T-helper 9 cell (primary cell): ENCODE measurements at regions not wholly inside any gene's neighbourhood (a gene's known extent, or its start where the extent isn't known, plus 50 kb on each side); places are given as distances from the start of the nearest gene placed in this dataset.

Experiments
- DNase-seq: peaks from one replicate; pipeline ENCODE4 v3.0.0-alpha.2; 2020

DNA sequence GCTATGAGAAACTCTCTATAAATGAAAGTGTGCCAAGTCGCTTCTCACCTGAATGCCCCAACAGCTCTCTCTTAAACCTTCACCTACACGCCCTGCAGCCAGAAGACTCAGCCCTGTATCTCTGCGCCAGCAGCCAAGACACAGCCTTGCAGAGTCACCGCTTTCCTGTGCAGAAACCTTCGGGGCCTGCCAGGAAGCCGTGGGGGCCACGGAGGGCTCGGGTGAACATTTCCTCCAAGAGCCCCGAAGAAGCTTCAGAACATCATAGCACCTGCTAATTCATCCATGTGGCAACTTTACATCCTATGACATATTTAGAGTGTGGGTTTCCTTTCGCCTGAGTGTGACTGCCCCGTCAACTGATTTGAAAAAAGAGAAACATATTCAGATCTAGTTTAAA, 55.7 kb upstream of the PRSS58 start:
- no peak for DNase-seq

DNA sequence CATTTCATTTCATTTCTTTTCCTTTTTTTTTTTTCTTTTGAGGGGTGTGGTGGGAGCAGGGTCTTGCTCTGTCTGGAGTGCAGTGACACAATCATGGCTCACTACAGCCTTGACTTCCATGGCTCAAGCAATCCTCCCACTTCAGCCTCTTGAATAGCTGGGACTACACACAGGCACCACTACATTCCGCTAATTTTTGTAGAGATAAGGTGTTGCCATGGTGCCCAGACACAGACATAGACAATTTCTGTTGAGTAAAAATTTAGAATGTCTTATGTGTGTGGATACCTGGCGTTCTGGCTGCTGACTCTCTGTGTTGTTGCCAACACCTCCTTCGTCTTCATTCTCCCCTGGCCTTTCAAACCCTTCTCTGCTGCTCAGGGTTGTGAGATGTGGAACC, 54.0 kb upstream of the PRSS58 start:
- no peak for DNase-seq

DNA sequence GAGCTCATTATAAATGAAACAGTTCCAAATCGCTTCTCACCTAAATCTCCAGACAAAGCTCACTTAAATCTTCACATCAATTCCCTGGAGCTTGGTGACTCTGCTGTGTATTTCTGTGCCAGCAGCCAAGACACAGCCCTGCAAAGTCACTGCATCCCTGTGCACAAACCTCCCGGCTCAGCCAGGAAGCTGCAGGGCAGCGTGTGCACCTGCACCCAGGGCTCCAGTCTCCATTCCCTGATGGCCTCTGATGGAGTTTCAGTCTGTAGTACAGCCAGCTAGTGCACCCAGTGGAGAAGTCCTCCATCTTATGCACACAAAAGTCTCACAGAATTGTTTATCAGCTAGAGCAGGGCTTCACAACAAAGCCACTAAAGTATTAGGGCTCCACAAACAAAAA, 51.1 kb upstream of the PRSS58 start:
- no peak for DNase-seq

DNA sequence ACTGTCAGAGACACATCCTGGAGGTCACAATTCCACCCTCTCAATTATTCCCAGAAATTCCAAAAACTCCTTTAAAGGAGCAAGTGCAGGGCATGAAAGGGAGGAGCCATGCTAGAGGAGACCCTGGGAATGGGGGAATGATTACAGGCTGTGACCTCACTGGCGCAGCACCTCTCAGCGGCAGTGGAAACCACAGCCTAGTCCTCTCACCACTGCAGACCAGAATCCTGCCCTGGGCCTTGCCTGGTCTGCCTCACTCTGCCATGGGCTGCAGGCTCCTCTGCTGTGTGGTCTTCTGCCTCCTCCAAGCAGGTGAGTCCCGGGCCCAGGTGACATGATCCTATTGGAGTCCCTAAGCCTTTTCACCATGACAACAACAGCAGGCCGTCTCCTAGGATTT, 50.5 kb upstream of the PRSS58 start:
- no peak for DNase-seq
